ENCODE measurements at regions not wholly inside any gene's neighbourhood (a gene's known extent, or its start where the extent isn't known, plus 50 kb on each side); places are given as distances from the start of the nearest gene placed in this dataset.

DNA sequence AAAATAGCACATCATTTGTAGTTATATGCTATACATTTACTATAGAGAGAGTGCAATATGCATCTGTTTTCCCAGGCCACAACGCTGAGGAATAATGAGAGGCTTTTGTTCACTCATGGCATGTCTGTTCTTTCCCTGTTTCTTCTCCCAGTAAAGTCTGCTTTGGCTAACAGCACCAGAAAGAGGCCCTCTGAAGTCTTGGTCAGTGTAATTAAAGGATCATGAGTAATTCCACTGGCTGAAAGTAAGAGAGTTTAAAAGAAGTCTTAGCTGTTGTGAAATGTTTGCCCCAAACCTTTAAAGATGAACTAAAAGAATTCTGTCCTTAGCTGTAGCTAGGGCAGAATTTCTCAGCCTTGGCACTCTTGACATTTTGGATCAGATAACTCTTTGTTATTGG is 228.8 kb downstream of the TLE4 start:
- no peak for DNase-seq

DNA sequence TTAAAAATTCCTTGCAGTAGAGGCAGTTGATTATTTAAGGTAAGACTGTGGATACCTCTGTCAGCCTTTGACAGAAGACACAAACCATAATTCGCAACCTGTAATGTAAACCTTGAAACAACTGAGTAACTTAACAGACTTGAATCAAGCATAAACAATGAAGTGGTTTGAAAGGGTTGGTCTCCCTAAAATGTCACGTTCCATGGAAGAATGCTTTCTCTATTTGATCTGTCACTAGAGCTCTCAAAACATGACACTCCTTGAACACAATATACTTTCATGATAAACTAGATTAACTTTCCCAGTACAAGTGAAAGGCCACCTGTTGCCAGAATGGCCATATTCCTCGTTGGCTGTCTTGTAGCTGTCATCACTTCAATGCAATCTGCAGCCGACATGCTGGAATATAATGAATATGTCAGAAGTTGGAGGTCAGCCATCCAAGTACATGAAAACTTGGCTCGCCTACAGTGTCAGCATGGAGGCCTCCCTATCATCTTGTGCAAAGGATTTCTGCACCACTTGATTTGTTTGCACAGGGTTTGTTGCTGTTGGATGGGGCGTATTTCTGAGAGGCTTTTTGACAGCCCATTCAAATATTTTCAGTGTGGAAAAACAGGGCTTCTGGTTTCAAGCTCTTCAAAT is 228.0 kb downstream of the TLE4 start:
- DNase-seq, result peak in 2 of 3 experiments; percentile 19 to 66

DNA sequence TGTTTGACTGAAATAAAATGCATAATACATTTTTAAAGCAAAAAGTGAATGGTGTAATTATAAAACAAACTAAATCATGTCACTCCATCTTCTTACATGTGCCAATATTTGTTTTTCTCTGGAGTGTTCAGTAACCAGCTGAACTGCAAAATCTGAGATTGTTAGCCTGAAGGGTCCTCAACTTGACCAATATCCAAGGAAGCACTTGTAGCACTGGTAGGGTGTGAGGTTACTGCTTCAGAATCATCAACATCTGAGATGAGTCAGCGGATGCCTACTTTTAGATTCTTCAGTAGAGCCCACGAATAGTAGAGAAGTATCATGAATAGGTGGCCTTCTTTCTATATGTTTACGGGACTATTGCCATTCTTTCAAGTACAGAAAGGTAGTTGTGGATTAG is 226.7 kb downstream of the TLE4 start:
- peak in 2 of 3 experiments; percentile 2 to 17 for DNase-seq

DNA sequence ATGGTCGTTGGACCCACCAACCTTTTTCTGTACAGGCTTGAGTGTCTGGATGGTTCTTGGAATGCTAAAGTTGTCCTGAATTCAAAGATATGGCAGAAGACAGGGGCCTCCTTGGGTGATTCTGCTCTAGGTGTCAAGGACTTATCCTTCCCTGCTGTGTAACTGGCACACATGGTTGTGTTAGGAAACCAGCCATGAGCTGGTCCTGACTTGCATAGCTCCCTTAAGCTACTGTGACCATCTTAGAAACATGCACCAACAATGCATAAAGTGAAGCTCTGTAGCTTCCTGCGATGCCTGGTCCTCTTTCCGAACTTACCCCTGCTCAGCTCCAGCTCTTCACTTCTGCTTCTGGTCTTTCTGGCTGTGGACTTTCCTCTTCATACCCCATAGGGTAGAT is 224.6 kb downstream of the TLE4 start:
- no peak for DNase-seq

DNA sequence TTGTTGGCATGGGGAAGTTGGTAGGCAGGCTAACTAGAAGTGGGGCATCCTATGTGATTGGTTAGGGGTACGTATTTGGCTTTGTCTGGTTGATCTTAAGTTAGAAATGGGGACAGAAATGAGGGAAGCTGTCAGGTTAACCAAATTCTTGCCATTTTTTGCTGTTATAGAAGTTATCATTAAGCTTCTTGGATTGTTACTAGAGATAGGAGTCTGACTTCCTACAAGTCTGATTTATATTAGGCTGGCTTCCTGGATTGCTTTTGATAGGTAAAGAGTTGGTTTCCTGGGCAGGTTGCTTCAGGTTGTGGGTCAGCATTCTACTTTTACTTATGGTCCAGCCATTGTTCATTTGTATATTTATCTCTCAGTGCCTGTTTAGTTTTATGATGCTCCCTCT is 216.9 kb downstream of the TLE4 start:
- DNase-seq, result no peak

DNA sequence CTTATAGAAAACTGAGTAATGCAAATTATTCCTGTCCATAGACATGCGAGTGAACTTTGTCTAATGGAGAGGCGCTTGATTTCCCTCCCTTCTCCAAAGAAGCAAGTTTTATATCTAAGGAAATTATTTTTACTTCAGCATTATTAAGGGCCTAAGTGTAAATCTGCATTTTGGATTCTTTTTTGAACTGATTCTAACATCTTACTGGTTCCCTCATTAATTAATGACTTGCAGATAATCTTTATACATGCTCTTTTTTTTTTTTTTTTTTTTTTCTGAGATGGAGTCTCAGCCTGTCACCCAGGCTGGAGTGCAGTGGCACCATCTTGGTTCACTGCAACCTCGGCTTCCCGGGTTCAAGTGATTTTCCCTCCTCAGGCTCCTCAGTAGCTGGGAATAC is 209.5 kb downstream of the TLE4 start:
- DNase-seq, result no peak

DNA sequence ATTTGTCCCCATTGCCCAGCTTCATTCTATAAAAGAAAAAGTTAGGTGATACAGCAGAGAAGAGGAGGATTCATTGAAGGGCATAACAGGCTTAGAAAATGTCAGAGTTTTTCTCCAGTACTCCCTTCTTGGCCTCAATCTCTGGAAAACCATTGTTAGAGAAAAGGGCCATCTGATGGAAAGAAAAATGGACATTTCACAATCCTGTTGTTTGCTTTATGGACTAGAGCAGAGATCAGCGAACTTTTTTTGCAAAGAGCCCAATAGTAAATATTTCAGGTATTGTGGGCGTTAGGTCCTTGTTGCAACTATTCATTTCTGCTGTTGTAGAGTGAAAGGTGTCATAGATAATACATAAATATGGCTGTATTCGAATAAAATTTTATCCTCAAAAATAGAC is 208.8 kb downstream of the TLE4 start:
- no peak for DNase-seq

DNA sequence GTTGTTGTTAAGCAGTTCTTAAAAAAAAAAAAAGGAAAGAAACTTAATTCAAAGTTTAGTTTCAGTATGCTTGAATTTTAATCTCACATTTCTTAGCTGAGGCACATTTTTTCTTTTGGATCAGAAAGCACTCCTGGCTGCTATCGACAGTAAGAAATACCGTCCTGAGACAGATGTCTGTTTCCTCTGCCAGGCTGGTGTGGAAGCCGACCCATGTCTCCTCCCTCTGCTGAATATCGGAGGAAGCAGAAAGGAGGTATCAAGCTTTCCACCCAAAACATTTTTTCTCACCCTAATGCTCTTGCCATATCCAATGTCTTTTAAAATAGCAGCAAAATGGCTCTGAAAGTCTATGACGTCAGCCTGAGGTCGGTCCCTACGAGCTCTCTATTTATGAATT is 208.1 kb downstream of the TLE4 start:
- no peak for DNase-seq

DNA sequence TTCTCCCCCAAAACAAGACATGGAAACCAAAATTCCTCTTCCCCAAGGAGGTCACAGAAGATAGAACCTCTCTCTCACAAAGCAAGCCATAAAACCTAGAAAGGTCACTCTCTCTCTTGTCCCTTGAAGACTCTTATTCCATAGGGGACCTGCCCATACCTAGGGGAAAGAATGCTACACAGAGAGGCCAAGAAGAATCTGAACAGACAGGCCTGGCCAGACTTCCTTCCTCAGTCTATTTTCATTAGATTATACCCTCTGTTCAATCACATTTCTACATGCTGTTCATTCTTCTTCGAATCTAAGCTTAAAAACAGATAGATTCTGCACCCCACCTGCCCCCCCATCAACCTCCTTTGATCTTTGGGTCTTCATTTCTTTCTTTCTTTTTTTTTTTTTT is 206.8 kb downstream of the TLE4 start:
- DNase-seq, result no peak

DNA sequence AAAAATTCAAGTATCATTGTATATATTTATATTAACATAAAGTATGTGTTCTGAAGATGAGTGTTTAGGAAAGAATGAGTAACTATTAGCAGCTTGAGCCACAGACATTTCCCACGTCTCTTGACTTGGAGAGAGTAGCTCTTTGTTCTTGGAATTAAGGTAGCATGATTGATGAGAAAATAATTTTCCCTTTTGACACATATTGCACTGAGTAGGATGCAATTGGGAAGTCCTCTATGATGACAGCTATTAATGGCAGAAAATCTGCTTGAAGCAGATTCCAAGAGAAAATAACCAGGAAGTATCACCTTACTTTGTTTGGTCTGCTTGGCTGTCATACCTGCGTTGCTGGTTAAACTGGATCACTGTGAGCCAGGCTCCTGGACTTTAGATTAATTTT is 204.8 kb downstream of the TLE4 start:
- peak in 2 of 3 experiments; percentile 22 to 71 for DNase-seq
